ENCODE measurements at regions not wholly inside any gene's neighbourhood (a gene's known extent, or its start where the extent isn't known, plus 50 kb on each side); places are given as distances from the start of the nearest gene placed in this dataset.

DNA sequence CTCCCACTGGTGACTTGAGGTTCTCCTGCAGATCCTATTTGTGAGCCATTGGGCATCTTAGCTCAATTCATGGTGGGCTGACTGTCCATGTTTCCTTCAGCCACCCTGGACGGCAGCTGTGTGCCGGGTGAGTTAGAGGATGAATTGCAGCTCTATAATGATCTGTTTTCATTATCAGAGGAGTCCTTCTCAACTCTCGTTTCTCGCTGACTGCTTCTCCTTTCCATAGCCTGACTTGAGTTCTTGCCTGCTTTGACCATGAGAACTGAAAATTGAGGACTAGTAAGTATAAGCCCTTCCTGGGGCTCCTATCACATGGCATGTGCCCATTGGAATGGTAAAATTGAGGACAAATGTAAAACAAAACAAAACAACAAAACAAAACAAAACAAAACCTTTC, 121.8 kb downstream of the CDC42EP3 start:
- no peak for TF ChIP-seq TAF1 (IDR thresholded peaks at IDR 0.05; ENCODE audit: low read depth)
- TF ChIP-seq, protein P1, sequence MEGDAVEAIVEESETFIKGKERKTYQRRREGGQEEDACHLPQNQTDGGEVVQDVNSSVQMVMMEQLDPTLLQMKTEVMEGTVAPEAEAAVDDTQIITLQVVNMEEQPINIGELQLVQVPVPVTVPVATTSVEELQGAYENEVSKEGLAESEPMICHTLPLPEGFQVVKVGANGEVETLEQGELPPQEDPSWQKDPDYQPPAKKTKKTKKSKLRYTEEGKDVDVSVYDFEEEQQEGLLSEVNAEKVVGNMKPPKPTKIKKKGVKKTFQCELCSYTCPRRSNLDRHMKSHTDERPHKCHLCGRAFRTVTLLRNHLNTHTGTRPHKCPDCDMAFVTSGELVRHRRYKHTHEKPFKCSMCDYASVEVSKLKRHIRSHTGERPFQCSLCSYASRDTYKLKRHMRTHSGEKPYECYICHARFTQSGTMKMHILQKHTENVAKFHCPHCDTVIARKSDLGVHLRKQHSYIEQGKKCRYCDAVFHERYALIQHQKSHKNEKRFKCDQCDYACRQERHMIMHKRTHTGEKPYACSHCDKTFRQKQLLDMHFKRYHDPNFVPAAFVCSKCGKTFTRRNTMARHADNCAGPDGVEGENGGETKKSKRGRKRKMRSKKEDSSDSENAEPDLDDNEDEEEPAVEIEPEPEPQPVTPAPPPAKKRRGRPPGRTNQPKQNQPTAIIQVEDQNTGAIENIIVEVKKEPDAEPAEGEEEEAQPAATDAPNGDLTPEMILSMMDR (IDR thresholded peaks at IDR 0.05; ENCODE audit: poor library complexity, severe bottlenecking) = no peak
- TF ChIP-seq RAD21 (conservative IDR thresholded peaks at IDR 0.05) = no peak
- TF ChIP-seq POLR2AphosphoS5 (IDR thresholded peaks at IDR 0.05) = no peak
- no peak for TF ChIP-seq EZH2 (IDR thresholded peaks at IDR 0.05; ENCODE audit: borderline replicate concordance, insufficient read depth, low read length, poor library complexity, severe bottlenecking)
- no peak for TF ChIP-seq EP300 (conservative IDR thresholded peaks at IDR 0.05; ENCODE audit: poor library complexity, severe bottlenecking)
- no peak for TF ChIP-seq MXI1 (conservative IDR thresholded peaks at IDR 0.05; ENCODE audit: poor library complexity, severe bottlenecking)
- no peak for TF ChIP-seq SMC3 (conservative IDR thresholded peaks at IDR 0.05; ENCODE audit: poor library complexity)
